Upper lobe of left lung (tissue), 4 donors: ENCODE measurements at regions not wholly inside any gene's neighbourhood (a gene's known extent, or its start where the extent isn't known, plus 50 kb on each side); places are given as distances from the start of the nearest gene placed in this dataset.

Experiments
- CTCF ChIP-seq, 6 experiments: fragments of 450-650 bp in 4 of 6; fragments of 200-600 bp in 2 of 6; sonication (generic) in 2 of 6; IDR thresholded peaks; one replicate each; pipeline ENCODE4 v1.5.1; 2016 to 2019; ENCODE audit warnings: antibody characterized with exemption in 6 of 6
- POLR2A ChIP-seq, 4 donors: fragments of 450-650 bp; IDR thresholded peaks; one replicate each; pipeline ENCODE4 v1.5.1; 2016 to 2017; ENCODE audit warnings: antibody characterized with exemption in 4 of 4, mild to moderate bottlenecking in 2 of 4

GRCh38 chr16:55273356-55273755 lies 50.6 kb upstream of the IRX6 start:
- TF ChIP-seq POLR2A (IDR thresholded peaks at IDR 0.05) (no peak), CTCF (IDR thresholded peaks at IDR 0.05) (no peak)
